HG03457 (cell line): ENCODE measurements at regions not wholly inside any gene's neighbourhood (a gene's known extent, or its start where the extent isn't known, plus 50 kb on each side); places are given as distances from the start of the nearest gene placed in this dataset.
"Not testable (repeated sequence)": the region's sequence is repeated elsewhere in the genome, so short reads cannot be mapped to it uniquely, and the experiment has no call there.

Experiments used
- ATAC-seq: cut with Tn5 transposase; IDR thresholded peaks from one replicate; pipeline ENCODE4 v1.9.1; 2021; ENCODE audit warnings: moderate number of reproducible peaks; ENCODE audit not compliant: unreplicated experiment

DNA sequence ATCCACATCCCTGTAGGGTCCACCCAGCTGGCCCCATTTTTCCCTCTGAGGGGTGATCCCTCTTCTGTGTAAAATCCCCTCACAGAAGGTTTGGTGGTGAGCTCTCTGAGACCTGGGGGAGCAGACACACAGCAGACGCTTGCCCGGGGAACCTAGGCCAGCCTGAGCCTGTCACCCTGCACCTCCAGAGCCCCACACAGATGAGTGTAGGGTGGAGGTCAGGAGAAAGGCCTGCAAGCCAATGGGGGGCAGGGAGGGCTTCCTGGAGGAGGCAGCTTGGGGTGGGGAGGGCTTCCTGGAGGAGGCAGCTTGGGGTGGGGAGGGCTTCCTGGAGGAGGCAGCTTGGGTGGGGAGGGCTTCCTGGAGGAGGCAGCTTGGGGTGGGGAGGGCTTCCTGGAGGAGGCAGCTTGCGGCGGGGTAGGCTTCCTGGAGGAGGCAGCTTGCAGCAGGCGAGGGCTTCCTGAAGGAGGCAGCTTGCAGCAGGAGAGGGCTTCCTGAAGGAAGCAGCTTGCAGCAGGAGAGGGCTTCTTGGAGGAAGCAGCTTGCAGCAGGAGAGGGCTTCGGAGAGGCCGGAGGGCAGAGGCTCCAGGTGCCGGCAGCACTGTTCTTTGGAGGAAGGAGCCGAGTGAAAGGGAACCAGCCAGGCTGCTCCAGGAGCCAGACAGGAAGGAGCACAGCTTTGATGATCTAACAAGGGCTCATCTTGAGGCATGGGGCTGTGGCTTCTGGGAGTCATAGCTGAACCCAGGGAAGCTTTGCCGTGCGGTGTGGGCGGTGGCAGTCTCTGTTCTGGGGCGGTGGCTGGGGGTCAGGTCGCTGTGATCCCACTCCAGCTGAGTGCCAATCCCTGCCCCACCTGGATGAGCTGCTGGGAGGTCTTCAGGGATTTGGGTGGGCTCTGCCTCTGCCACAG lies 83.7 kb upstream of the ZNF469 start:
- no peak for ATAC-seq

DNA sequence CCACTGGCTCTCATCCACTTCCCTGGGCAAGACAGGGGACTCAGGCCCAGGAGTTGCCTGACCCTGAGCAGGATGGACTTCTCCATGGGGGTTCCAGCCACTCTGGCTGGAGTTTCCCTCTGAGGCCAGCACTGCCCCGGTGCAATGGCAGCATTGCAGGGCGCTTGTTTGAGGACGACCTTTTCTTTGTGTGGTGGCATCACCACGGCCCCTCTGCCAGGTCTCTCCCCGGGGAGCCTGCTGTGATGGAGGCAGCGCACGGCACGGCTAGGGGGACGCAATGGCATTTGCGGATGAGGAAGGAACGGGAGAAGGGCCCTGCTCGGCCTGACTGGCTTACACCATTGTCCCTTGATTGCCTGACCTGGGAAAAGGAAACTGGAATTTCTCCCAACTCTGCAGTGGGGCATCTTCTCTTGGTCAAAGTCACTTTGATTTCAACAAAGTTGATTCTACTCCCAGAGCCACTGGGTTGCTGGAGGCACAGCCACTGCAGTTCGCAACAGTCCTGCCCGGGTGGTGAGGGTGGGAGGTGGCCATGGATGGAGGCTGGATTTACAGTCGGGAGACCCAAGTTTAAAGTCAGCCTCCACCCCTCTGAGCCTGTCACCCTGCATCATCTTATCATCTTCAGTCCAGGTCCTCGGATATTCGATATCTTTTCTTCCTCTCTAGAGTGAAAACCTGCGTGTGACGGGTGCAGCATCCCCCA lies 82.9 kb upstream of the ZNF469 start:
- no peak for ATAC-seq

DNA sequence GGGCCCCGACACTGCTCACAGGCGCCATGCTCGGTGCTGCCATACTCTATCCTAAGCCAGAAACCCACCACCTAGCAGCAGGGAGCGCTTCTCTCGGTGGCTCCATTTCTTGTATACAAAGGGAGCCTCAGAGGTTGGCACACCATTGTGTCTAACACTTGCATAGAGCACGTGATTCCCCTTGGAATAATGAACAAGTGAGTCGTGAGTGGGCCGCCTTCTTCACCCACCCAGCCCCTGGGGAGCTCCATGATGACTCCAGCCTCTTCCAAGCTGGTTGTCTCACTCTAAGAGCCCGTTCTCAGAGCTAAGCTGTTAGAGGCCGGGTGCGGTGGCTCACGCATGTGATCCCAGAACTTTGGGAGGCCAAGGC lies 82.3 kb upstream of the ZNF469 start:
- ATAC-seq: no peak

DNA sequence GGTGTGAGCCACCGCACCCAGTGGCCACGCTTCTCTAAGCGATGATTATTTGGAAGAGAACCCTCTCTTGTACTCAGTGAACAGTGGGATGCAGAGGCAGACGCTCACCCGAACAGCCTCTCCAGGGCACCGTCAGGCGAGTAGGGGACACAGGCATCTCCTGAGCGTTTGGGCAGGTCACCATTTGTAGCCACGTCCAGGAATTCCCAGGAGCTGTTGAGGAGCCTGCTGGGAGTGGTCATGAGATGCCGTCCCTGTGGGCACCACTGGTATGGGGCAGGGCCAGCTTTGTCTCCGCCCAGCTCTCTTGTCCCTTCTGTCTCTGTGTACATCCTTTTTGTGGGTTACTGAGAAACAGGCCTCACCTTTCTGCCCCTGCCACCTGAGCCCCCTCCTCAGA lies 81.3 kb upstream of the ZNF469 start:
- ATAC-seq: no peak

DNA sequence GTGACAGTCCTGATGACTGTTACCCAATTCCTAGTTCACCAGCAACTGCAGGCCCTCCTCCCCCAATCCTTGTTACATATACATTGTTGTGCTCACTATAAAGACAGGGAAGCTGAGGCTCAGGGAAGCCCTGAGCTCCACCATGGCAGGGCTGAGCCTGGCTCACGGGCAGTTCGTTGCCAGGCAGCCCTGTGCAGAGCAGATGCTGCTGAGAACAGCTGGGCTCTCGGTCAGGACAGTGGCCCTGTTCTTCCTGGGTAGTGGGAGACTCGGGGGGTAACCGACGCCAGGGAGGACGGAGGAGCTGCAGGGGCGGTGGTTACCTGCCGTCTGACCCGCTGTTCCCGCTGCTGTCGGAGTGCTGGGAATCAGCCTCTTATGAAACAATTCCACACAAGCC lies 80.9 kb upstream of the ZNF469 start:
- no peak for ATAC-seq

DNA sequence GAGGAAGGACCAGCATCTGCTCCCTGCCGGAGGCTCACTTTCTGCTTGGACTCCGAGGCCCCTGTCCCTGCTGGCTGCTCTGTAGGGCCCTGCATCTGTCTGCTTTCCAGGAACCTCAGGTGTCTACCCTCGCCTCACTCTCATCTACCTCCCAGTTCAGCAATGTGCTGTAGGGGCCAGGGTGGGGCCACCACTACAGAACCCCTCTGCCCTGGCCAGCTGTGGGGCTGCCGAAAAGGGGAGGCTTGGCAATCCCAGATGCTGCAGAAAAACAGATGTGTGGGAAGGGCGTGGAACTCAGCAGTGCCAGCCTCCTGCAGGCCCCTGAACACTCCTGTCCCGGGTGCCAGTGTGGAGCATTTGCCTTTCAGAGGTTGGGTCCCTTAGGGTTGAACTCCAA lies 80.1 kb upstream of the ZNF469 start:
- no peak for ATAC-seq

DNA sequence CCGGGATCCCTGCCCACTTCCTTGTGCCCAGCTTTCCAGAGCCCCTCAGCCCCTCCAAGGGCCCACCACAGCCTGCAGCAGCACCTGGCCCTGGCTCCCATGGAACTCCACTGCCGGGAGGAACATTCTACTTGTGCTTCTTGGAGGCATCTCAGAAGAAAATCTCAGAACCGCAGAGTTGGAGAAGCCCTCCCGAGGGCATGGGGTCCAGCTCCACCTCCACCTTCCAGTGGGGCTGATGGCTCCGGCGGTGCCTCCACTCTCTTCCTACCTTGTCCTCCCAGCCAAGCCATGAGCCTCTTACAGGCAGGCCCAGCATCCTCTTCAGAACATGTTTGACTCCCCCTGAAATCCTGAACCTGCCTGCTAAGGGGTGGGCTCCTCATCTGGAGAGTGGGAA lies 79.4 kb upstream of the ZNF469 start:
- ATAC-seq: no peak

DNA sequence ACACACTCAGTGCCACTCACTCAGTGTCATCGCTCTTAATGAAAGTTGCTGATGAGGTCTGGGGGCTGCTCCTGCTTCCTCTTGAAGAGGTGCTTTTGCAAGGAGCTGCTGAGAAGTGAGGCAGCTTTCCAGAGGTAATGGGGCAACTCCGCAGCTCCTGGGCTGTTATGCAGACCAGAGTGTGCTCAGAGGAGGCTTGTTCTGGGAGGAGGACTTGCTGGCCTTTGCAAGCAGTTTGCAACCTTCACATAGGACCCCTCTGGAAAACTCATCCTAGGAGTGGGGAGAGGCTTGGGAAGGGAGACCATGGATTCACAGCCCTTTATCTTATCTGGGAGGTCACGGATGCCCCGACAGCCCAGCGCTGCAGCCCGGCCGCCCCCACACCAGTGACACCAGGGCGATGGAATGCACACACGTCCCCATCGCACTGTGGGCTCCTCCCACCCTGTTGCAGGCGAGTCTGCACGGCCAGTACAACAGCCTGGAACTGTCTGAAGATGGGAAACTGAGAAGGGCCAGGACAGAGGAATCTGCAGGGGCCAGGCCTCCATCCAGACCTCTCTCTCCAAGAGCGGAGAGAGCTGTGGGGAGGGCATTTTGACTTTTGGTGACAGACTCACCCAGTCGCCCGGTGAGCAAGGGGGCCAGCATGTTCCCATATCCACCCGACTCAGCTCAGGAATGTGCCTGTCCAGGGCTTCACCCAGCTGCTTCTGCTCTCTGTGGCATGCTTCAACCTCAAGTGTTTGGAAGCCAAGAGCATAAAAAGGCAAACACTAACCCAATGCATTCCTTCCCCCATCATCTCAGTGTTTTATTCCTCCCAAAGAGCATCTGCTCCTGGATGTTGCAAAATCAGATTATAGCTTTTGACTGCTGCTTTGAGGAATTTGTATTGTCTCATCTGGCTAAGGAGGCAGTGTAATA lies 78.6 kb upstream of the ZNF469 start:
- ATAC-seq: no peak

DNA sequence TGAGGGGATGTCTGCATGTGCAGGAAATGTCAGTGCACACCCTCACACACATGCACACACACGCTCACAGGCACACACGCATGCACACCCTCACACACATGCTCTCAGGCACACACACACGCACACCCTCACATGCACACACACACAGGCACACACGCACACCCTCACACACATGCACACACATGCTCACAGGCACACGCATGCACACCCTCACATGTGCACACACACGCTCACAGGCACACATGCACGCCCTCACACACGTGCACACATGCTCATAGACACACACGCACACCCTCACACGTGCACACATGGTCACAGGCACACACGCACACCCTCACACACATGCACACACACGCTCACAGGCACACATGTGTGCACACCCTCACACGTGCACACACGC lies 77.6 kb upstream of the ZNF469 start:
- ATAC-seq: no peak

DNA sequence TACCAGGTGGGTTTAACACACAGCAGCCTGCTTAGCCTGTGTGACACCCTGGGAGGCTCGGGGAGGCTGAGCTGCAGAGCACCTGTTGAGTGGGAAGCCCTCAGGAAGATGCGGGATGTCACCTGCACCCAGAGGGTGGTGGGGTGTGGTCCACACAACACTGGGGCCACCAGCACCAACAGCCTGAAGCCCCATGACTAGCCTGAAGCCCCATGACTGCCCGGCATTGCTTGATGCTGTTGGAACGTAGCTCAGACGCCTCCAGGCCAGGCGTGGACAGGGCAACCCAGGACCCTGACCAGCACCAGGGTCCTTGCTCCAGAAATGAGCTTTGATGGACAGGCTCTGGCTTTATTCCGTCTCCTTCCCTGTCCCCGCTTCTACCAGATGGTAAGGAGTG lies 76.3 kb upstream of the ZNF469 start:
- no peak for ATAC-seq

DNA sequence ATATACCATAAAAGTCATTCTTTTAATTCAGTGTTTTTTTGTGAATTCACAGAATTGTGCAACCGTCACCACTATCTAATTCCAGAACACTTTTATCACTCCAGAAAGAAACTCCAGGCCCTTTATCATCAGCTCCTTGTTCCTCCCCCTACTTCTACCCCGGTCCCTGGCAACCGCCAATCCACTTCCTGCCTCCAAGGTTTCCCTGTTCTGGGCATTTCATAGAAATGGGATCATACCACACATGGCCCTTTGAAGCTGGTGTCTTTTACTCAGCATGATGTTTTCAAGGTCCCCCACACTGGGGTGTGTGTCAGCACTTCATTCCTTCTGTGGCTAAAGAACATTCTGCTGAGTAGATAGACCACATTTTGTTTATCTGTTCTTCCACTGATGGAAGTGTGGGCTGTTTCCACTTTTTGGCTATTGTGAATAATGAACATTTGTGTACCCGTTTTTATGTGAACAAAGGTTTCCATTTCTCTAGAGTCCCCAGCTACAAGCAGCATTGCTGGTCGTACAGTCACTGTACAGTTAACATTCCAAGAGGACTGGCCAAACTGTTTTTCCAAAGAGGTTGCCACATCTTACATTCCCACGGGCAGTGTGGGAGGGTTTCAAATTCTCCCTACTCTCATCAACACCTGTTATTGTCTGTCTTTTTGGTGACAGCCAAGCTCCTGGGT lies 75.8 kb upstream of the ZNF469 start:
- no peak for ATAC-seq

DNA sequence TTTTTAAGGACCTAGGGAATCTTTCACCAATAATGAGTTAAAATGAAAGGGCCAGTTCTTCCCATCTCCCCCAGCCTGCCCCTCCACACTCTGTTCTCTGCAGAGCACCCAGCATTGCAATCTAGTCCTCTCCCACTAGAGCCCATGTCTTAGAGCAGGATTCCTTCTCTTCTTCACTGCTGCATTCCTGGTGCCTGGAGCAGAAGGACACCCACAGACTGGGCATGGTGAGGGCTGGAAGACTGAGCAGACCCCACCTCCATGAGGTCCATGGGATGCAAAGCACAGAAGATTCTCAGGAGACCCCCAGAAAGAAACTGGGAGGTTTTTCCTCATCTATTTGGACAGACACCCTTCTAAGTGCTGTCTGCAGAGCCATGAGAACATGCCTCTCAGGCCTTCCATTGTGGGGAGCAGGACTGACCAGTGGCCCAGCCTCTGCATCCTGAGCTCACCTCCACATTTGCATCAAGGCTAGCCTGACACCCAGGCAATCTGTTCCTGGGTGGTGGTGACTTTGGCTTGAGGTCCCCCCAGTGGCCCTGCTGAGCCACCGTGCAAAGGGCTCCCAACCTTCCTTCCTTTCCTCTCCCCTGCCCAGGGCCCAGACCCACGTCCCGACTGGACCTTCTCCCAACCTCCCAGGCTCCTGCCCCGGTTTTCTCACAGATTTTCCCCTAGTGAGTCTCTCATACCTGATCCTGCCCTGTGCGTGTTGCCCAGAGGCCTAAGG lies 74.2 kb upstream of the ZNF469 start:
- no peak for ATAC-seq

DNA sequence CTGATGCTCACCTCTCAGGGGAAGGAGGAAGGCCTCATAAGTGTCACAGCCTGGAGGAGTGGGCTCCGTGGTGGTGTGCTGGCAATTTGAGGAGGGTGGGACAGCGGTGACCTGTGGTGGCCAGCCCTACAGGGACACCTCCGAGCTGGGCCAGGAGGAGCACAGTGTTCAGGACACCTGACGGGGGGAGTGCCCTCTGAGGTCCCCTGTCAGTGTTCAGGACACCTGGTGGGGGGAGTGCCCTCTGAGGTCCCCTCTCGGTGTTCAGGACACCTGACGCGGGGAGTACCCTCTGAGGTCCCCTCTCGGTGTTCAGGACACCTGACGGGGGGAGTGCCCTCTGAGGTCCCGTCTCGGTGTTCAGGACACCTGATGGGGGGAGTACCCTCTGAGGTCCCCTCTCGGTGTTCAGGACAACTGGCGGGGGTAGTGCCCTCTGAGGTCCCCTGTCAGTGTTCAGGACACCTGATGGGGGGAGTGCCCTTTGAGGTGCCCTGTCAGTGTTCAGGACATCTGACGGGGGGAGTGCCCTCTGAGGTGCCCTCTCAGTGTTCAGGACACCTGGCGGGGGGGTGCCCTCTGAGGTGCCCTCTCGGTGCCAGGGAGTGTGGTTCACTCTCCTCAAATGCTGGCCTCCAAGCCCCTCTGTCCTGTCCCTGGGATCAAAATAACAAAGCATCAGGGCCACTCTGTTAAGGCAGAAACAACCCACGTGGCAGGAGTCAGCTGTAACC lies 73.4 kb upstream of the ZNF469 start:
- ATAC-seq: no peak

DNA sequence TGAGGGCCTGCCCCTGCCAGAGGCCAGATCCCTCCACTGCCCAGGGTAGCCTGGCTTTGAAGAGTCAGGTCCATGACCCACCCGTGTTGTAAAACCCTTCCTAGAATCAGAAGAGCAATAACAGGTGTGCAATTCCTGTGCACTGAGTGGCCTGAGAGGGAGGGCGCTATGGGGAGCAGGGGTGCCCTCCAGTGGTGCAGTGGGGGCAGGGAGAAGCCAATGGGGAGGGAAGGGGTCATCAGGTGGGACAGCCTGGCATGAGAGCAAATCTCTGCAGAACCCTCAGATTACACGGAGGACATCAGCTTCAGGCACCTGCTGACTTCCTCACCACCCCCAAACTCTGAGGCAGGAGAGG lies 72.9 kb upstream of the ZNF469 start:
- no peak for ATAC-seq

DNA sequence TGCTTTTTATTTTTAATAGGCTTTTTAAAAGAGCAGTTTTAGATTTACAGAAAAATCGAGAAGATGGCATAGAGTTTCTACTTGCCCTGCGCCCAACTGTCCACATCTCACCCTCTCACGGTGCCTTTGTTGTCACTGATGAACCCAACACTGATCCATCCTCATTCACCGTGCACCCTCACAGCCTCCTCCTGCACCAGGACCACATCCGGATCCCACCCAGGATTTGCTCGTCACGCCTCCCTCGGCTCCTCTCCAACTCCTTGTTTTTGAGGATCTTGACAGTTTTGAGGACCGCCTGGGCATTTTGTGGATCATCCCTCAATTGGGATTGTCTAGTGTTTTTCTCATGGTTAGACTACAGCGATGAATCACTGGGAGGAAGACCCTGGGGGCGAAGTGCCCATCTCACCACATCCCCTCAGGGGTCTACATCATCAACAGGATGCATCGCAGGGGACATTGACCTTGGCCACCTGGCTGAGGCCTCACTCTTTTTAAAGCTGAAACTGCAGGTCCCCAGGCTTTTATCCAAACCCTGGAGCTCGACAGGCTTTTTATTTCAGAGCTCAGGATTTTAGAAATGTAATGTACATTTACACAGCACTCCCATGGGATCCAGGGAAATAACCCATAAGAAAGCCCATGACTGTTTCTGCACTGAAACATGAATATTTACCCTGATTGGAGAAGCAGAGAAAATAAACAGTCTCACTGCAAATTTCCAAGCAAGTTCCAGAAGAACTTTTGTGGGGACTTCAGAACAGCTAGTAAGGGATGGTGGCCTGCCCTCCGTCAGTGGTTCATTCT lies 71.8 kb upstream of the ZNF469 start:
- no peak for ATAC-seq

DNA sequence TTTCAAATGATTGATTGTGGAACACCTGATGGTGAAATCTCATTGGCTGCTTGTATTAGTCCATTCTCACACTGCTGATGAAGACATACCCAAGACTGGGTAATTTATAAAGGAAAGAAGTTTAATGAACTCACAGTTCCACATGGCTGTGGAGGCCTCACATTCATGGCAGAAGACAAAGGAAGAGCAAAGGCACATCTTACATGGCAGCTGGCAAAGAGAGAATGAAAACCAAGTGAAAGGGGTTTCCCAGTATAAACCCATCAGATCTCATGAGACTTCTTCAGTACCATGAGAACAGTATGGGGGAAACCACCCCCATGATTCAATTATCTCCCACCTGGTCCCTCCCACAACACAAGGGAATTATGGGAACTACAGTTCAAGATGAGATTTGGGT lies 70.9 kb upstream of the ZNF469 start:
- not testable (repeated sequence) for ATAC-seq

DNA sequence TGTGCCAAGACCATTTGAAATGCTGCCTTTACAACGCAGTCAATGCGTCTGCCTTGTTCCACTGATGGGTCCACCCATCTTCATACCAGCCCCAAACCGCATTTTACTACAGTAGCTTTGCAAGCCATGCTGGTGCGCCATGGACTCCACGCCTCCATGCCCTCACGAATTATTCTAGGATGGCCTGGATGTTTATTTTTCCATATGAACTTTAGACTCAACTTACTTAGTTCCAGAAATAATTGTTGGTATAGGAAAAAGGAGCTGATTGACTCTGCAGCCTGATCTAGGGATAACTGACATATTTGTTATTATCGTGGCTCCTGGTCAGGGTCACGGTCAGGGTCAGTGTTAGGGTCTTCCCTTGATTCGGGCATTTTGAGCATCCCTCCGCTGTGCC lies 70.0 kb upstream of the ZNF469 start:
- ATAC-seq: no peak

DNA sequence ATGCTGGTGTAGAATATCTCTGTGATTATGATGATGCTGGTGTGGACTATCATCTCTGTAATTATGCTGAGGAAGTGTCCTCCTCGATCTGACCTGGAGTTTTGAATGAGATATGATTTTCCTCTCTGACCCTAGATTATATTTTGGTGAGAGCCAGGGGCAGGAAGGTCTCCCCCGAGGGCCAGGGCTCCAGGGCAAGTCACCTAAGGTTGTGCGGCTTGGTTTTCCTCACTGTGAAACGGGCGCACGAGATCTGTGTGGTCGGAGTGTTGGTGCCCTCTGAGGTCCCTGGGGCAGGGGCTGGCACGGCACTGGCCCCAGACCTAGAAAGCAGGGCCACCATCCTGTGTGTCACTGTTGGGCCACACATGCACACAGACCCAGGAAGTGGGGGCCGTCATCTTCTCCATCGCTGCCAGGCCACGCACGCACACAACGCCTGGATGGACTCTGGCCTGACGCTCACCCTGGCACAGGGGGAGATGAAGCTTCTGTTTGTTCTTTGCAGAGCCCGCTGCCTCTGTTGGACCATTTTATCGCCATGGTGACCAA lies 67.7 kb upstream of the ZNF469 start:
- ATAC-seq: no peak
